ENCODE measurements at regions not wholly inside any gene's neighbourhood (a gene's known extent, or its start where the extent isn't known, plus 50 kb on each side); places are given as distances from the start of the nearest gene placed in this dataset.

- Mint-ChIP-seq H3K27ac (ENCODE audit: unreplicated experiment) (no peak overlapping the region), H3K4me3 (ENCODE audit: unreplicated experiment) (no peak overlapping the region), H3K27me3 (ENCODE audit: unreplicated experiment) (peaks cover 19% of the 10 kb centered on the region), H3K9me3 (ENCODE audit: unreplicated experiment) (no peaks in the 10 kb centered on the region), H3K4me1 (ENCODE audit: unreplicated experiment) (peaks cover 4% of the 10 kb centered on the region), H3K36me3 (ENCODE audit: unreplicated experiment) (no peaks in the 10 kb centered on the region)
- TF ChIP-seq, protein P1, sequence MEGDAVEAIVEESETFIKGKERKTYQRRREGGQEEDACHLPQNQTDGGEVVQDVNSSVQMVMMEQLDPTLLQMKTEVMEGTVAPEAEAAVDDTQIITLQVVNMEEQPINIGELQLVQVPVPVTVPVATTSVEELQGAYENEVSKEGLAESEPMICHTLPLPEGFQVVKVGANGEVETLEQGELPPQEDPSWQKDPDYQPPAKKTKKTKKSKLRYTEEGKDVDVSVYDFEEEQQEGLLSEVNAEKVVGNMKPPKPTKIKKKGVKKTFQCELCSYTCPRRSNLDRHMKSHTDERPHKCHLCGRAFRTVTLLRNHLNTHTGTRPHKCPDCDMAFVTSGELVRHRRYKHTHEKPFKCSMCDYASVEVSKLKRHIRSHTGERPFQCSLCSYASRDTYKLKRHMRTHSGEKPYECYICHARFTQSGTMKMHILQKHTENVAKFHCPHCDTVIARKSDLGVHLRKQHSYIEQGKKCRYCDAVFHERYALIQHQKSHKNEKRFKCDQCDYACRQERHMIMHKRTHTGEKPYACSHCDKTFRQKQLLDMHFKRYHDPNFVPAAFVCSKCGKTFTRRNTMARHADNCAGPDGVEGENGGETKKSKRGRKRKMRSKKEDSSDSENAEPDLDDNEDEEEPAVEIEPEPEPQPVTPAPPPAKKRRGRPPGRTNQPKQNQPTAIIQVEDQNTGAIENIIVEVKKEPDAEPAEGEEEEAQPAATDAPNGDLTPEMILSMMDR (IDR thresholded peaks at IDR 0.05), result no peak
- no peak for DNase-seq (ENCODE audit: extremely low spot score, unreplicated experiment)
Measured at GRCh38 chr20:61135266-61135665, 116.8 kb upstream of the CDH4 start.

GRCh38 chr20:61135968-61136367 is 116.1 kb upstream of the CDH4 start:
- DNase-seq (ENCODE audit: extremely low spot score, unreplicated experiment), result no peak
- TF ChIP-seq, protein P1 (IDR thresholded peaks at IDR 0.05), result no peak
- Mint-ChIP-seq H3K9me3 (ENCODE audit: unreplicated experiment) (no peaks in the 10 kb centered on the region), H3K36me3 (ENCODE audit: unreplicated experiment) (no peaks in the 10 kb centered on the region), H3K27ac (ENCODE audit: unreplicated experiment) (no peak overlapping the region), H3K4me1 (ENCODE audit: unreplicated experiment) (peaks cover 4% of the 10 kb centered on the region), H3K4me3 (ENCODE audit: unreplicated experiment) (no peak overlapping the region), H3K27me3 (ENCODE audit: unreplicated experiment) (peaks cover 23% of the 10 kb centered on the region)

GRCh38 chr20:61138566-61138965 is 113.5 kb upstream of the CDH4 start:
- no peaks in the 10 kb centered on the region for H3K9me3 Mint-ChIP-seq (ENCODE audit: unreplicated experiment)
- H3K4me1 Mint-ChIP-seq (ENCODE audit: unreplicated experiment), result peaks cover 4% of the 10 kb centered on the region
- no peaks in the 10 kb centered on the region for H3K36me3 Mint-ChIP-seq (ENCODE audit: unreplicated experiment)
- DNase-seq (ENCODE audit: extremely low spot score, unreplicated experiment), result no peak
- no peak overlapping the region for H3K27ac Mint-ChIP-seq (ENCODE audit: unreplicated experiment)
- TF ChIP-seq, protein P1 (IDR thresholded peaks at IDR 0.05), result no peak
- no peak overlapping the region for H3K4me3 Mint-ChIP-seq (ENCODE audit: unreplicated experiment)
- H3K27me3 Mint-ChIP-seq (ENCODE audit: unreplicated experiment), result peaks cover 34% of the 10 kb centered on the region

DNA sequence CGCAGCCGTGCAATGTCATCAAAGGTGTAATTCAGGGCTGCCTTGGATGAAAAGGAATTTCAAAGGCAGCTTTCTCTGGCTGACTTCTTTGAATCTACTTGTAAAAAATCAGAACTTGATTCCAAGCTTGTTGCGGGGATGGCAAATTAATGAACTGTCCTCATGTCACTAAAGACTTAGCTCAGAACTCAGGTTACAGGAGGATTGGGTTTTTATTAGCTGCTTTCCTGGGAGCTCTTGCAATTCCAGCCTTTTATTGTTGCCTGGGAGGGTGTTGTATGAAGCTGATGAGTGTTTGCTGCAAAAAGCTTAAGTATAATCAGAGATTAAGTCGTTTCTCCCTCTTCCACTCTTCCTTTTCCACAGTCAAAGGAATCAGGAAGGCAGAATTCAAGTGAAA is 113.0 kb upstream of the CDH4 start:
- Mint-ChIP-seq H3K27ac (ENCODE audit: unreplicated experiment) (no peak overlapping the region), H3K4me1 (ENCODE audit: unreplicated experiment) (peaks cover 4% of the 10 kb centered on the region), H3K9me3 (ENCODE audit: unreplicated experiment) (no peaks in the 10 kb centered on the region), H3K27me3 (ENCODE audit: unreplicated experiment) (peaks cover 38% of the 10 kb centered on the region), H3K4me3 (ENCODE audit: unreplicated experiment) (no peak overlapping the region), H3K36me3 (ENCODE audit: unreplicated experiment) (no peaks in the 10 kb centered on the region)
- no peak for DNase-seq (ENCODE audit: extremely low spot score, unreplicated experiment)
- TF ChIP-seq, protein P1 (IDR thresholded peaks at IDR 0.05), result no peak

GRCh38 chr20:61140576-61140975 is 111.5 kb upstream of the CDH4 start:
- Mint-ChIP-seq H3K4me1 (ENCODE audit: unreplicated experiment) (peaks cover under 1% of the 10 kb centered on the region), H3K9me3 (ENCODE audit: unreplicated experiment) (no peaks in the 10 kb centered on the region), H3K4me3 (ENCODE audit: unreplicated experiment) (no peak overlapping the region), H3K27ac (ENCODE audit: unreplicated experiment) (no peak overlapping the region), H3K36me3 (ENCODE audit: unreplicated experiment) (no peaks in the 10 kb centered on the region), H3K27me3 (ENCODE audit: unreplicated experiment) (peaks cover 42% of the 10 kb centered on the region)
- TF ChIP-seq, protein P1 (IDR thresholded peaks at IDR 0.05), result no peak
- DNase-seq (ENCODE audit: extremely low spot score, unreplicated experiment), result no peak
